Right lung (tissue), 2 donors: ENCODE measurements at regions not wholly inside any gene's neighbourhood (a gene's known extent, or its start where the extent isn't known, plus 50 kb on each side); places are given as distances from the start of the nearest gene placed in this dataset.

ENCODE experiments used
- DNase-seq, 2 donors: peaks; one replicate each; pipeline ENCODE4 v3.0.0-alpha.2; 2013

DNA sequence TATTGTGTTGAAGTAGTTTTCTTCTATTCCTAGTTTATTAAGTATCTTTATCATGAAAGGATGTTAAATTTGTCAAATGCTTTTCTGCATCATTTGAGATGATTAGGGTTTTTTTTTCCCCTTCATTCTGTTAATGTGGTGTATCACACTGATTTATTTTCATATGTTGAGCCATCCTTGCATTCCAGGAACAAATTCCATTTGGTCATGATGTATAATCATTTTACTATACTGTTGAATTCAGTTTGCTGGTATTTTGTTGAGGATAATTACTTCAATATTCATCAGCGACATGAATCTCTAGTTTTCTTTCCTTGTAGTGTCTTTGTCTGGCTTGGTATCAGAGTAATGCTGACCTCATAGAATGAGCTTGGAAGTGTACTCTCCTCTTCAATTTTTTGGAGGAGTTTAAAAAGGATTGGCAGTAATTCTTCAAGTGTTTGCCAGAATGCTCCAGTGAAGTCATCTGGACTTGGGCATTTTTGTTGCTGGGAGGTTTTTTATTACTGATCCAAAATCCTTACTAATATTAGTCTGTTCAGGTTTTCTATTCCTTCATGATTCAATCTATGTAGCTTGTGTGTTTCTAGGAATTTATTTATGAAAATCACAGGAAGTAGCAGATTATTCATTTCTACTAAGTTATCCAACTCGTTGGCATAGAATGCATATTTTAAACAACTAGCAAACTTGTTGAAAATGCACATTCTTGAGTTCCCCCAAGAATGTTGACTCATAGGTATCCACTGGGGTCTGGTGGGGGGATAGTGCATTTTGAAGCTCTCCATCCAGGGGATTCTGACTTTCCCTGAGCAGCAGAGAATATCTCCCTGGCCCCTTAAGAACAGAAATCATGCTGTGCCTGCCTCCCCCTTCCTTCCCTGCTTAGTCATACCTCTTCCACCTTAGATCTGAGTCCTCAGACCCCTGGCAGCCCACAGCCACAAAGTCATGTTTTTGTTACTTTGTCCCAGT is 187.1 kb downstream of the BMP7 start:
- DNase-seq, result no peak

DNA sequence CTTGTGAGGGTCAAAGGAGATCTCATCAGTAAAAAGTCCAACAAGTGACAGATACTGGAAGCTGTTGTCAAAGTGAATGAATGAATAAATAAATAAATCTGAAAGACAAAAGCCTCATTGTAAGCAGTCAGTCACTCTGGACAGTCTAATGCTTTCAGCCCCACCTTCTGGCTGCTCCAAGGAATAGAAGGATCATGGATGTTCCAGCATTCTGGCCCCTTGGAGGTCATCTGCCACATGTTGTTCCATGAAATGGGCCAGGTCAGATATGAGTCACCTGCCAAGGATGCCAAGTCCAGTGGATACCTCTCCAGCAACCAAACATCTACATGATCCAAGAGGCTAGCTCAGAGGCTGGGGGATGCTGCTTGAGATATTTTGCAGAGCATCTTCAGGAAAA is 185.6 kb downstream of the BMP7 start:
- DNase-seq, result no peak

DNA sequence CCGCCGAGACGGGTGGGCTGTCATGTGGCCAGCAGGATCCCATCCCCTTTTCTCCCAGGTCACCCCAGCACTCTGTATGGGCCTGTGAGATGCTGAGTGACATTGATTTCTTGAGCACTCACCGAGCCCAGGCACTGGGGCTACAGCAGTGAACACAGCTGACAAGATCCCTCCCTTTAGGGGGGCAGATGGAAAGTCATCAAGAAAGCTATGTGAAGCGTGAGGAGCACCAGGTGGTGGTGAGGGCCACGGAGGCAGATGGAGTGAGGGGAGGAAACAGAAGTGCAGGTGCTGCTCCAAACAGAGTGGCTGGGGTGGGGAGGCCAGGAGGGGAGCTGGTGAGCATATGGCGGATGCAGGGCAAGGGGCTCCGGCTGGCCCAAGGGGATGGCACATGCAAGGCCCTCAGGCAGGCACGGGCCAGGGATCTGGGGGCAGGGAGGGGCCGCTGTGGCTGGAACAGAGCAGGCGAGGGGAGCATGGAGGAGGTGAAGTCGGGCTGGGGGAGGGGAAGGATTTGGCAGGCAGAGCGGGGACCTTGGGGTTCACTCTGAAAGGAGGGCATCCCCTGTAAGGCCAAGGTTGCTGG is 184.0 kb downstream of the BMP7 start:
- DNase-seq, result no peak

GRCh38 chr20:57083072-57083471 is 183.4 kb downstream of the BMP7 start:
- no peak for DNase-seq

DNA sequence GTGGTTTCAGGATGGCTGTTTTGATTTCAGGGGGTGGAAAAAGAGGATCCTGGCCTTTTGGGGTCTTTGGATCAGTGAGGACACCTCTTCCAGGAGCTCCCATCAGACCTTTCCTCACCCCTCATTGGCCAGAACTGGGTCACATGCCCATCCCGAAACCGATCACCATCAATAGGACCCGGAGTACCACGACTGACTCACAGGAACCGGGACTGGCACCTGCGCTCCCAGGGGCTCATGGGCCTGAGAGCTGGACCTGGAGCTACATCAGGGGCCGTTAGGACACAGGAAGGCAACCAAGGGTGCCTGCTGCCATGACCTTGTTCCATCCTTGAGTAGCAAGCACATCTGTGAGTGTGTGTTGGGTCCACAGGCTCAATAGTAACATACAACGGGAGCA is 180.4 kb downstream of the BMP7 start:
- no peak for DNase-seq

DNA sequence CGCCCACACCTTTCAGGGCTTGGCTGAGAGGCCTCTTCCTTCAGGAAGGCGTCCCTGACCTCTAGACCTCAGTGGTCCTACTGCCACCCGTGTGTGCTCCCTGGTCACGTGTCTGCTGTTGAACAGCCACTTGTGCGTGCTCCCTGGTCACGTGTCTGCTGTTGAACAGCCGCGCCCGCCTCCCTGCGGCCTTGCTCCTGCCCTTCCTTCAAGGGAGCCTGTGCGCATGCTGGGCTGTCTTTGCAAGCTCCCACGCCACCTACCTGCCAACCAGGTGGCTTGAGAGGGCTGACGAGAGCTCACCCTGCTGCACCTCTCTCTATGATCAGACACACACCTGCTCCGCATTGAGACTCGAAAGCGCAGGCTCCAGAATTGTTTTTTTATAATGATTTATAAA is 179.3 kb downstream of the BMP7 start:
- DNase-seq, result peak in 1 of 2 donors; percentile 23

GRCh38 chr20:57087705-57088104 is 178.7 kb downstream of the BMP7 start:
- DNase-seq, result no peak

DNA sequence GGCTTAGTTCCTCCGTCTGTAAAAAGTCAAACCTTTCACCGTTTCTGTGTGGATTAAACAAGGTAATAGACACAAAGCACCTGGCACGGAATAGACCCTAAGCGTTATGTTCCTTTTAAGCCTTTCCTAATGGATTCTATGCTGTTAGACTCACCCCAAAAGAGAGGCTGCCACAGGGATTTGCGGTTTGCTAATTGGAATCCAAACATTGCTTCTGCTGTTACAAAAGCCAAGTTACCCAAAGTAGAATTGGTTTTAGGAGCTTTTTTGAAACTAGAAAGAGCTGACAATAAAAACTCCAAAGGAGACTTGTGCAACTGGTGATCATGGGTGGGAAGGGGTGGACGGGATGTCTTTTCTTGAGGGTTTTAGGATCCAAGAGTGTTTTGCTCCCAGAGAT is 178.0 kb downstream of the BMP7 start:
- no peak for DNase-seq

DNA sequence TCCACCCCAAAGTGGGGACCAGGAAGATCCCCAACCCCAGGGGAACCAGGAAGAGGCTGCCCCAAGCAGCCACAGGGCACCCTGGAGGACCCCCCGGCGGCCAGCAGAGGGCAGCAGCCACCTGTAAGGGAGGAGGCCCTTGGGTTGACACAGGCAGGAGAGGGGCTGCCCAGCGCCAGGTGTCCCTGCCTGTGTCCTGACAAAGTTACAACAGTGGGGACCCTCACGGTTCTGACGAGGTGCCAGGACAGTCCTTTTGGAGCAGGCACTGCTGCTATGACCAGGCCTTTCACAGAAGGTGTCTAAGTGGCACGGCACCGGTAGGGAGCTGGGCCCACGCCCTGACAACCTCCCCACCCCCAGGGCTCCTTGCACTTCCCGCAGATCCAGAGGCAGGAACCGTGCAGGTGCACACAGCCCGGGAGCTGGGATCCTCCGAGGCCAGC is 176.7 kb downstream of the BMP7 start:
- peak; percentile 35 to 38 for DNase-seq

DNA sequence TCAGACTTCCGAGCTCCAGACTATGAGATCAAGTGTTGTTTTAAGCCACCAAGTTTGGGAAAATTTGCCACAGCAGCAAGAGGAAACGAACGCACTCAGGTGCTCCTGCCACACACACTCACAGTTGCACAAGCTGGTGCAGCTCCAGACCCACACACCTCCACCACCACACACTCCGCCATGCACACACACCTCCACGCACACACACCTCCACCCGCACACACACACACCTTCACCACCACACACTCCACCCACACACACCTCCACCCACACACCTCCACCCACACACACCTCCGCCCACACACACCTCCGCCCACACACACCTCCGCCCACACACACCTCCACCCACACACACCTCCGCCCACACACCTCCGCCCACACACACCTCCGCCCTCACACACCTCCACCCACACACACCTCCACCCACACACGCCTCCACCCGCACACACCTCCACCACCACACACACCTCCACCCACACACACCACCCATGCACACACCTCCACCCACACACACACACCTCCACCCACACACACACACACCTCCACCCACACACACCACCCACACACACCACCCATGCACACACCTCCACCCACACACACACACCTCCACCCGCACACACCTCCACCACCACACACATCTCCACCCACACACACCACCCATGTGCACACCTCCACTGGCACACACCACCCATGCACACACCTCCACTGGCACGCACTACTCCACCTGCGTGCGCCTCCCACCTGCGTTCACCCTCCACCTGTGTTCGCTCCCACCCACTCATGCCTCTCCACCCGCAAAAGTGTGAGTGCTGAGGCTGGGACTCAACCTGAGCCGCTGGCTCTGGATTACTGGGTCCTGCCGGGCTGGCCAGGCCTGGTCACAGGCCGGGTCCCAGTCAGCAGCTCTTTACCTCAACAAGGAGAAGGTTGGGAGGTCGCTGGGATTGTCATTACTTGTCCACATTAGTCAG is 175.6 kb downstream of the BMP7 start:
- no peak for DNase-seq

GRCh38 chr20:57091748-57092111 is 174.7 kb downstream of the BMP7 start:
- DNase-seq, result no peak

GRCh38 chr20:57092112-57092899 is 174.1 kb downstream of the BMP7 start:
- peak in 1 of 2 donors; percentile 28 for DNase-seq

GRCh38 chr20:57092900-57093530 is 173.4 kb downstream of the BMP7 start:
- no peak for DNase-seq

- DNase-seq, result no peak
Observed at GRCh38 chr20:57093766-57094165, 172.7 kb downstream of the BMP7 start.

DNA sequence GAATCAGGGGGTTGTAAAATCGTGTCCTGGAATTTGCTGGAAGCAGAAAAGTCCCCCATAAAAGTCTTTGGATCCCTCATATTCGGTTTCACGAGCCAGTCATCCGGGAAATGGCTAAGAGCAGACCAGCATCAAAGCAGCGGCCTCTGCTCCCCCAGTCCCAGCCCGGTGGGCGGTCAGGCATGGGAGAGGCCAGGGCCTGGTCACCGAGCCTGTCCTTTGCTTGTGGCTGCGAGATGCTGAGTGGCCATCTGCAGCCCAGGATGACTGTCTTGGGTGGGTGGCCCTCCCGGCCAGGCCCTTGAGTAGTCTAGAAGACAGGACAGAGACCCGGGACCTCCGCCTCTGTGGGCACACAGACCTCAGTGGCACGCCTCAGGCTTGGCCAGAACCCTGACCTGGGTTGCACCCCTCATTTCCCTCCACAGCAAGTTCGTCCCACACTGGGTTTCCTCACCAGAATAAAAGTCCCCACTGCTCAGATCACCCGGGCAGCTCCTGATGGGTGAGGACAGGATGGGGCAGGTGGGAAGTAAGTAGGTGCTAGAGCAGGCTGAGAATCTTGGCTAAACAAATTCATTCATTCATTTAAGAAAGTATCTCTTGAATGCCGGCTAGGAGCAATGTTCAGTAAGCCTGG is 172.1 kb downstream of the BMP7 start:
- no peak for DNase-seq

GRCh38 chr20:57094991-57095390 is 171.4 kb downstream of the BMP7 start:
- no peak for DNase-seq

DNA sequence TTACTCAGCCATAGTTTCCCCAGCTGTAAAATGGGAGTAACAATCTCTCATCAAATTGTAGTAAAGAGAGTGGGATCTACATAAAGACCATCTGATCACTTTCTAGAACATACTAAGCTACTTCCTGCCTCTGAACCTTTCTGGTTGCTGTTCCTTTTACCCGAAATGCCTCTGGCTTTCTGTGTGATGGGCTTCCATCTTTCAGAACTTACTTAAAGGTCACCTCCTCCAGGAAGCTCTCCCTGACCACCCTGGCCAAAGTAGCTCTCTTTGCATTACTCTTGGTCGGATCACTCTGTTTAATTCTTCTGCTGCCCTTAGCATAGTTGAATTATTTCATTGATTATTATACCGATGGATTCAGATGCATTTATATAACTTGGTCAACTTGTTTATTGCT is 171.0 kb downstream of the BMP7 start:
- no peak for DNase-seq

DNA sequence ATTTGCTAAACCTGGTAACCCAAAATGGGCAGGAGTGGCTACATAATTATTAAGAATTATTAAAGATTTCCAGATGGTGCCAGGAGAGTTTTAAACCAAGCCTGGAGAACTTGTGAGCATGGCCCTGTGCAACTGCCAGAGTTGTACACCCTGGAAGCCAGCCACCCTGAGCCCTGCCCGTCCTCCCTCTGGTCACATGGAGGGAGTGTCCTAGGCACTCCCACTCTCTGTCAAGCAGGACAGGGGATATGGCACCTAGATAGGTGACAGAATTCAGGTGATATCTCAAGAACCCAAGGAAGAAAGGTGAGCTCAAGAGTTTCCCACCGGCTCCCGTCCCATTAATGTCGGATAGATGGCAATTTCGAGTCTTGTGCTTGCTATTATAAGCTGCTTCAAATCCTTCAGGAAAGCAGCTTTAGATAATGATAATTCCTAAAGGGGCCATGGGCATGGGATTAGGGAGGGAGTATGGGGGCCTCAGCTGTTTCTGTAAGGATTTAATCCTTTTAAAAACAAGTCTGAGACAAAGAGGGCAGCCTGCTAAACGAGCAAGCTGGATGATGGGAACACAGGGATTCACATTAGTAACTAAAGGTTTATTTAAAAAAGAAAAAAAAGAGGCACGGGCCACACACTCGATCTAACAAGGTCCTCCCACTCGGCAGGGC is 169.1 kb downstream of the BMP7 start:
- no peak for DNase-seq

- no peak for DNase-seq
Observed at GRCh38 chr20:57102160-57102559, 164.3 kb downstream of the BMP7 start.

- DNase-seq, result no peak
Observed at GRCh38 chr20:57102566-57102965, 163.9 kb downstream of the BMP7 start.
